ENCODE measurements at regions not wholly inside any gene's neighbourhood (a gene's known extent, or its start where the extent isn't known, plus 50 kb on each side); places are given as distances from the start of the nearest gene placed in this dataset.

GRCh38 chr4:167415461-167415860, 181.2 kb upstream of the SPOCK3 start:
- TF ChIP-seq, protein P1, sequence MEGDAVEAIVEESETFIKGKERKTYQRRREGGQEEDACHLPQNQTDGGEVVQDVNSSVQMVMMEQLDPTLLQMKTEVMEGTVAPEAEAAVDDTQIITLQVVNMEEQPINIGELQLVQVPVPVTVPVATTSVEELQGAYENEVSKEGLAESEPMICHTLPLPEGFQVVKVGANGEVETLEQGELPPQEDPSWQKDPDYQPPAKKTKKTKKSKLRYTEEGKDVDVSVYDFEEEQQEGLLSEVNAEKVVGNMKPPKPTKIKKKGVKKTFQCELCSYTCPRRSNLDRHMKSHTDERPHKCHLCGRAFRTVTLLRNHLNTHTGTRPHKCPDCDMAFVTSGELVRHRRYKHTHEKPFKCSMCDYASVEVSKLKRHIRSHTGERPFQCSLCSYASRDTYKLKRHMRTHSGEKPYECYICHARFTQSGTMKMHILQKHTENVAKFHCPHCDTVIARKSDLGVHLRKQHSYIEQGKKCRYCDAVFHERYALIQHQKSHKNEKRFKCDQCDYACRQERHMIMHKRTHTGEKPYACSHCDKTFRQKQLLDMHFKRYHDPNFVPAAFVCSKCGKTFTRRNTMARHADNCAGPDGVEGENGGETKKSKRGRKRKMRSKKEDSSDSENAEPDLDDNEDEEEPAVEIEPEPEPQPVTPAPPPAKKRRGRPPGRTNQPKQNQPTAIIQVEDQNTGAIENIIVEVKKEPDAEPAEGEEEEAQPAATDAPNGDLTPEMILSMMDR (IDR thresholded peaks at IDR 0.05; ENCODE audit: insufficient read depth, low read depth, low read length) = no peak
- TF ChIP-seq EZH2 (IDR thresholded peaks at IDR 0.05; ENCODE audit: insufficient read depth, low read length) = no peak

Data from astrocyte (in vitro differentiated cells and primary cell).